ENCODE measurements at regions not wholly inside any gene's neighbourhood (a gene's known extent, or its start where the extent isn't known, plus 50 kb on each side); places are given as distances from the start of the nearest gene placed in this dataset.

- no peak for DNase-seq
These were observed 69.0 kb upstream of the SPANXN1 start for GRCh38 chrX:145178268-145178667.

- DNase-seq = peak; percentile 13
These were observed 56.4 kb upstream of the SPANXN1 start for GRCh38 chrX:145190801-145191389.

Data from NCI-H1694 (cell line).